Caco-2 (cell line): ENCODE measurements at regions not wholly inside any gene's neighbourhood (a gene's known extent, or its start where the extent isn't known, plus 50 kb on each side); places are given as distances from the start of the nearest gene placed in this dataset.

Experiments
- BruUV-seq: library from RNA; stranded (reverse); fragments of 400-500 nt; replicated peaks from 2 replicates; lab custom pipeline; 2021; lab: Mats Ljungman, UMichigan
- CTCF ChIA-PET: fragments of 300-600 bp; sonication (Branson Sonifier 250); formaldehyde crosslinking; loops from one replicate; lab custom pipeline; 2022; ENCODE audit warnings: antibody characterized with exemption; lab: Charles Lee
- POLR2A ChIA-PET: fragments of 300-600 bp; sonication (Branson Sonifier 250); formaldehyde crosslinking; loops from one replicate; lab custom pipeline; 2022; ENCODE audit warnings: antibody characterized with exemption; lab: Charles Lee
- DNase-seq, 2 experiments: peaks; one replicate each; pipeline versions ENCODE4 v3.0.0 to v3.0.0-alpha.2; 2020 to 2022
- H3K27me3 ChIP-seq: replicated peaks from 2 replicates; pipeline ENCODE4 v1.6.0; 2011; ENCODE audit warnings: low read length; ENCODE audit not compliant: control insufficient read depth, insufficient read depth
- H3K36me3 ChIP-seq: 2 replicates; pipeline ENCODE4 v1.5.1; 2011; ENCODE audit warnings: low read length; ENCODE audit not compliant: control insufficient read depth, insufficient read depth
- H3K4me1 ChIP-seq: fragments of 250-450 bp; sonication (Bioruptor Pico); 2 replicates; pipeline ENCODE4 v1.5.1; 2020; ENCODE audit warnings: mild to moderate bottlenecking
- H3K4me3 ChIP-seq: 2 replicates; pipeline ENCODE4 v1.5.1; 2011; ENCODE audit warnings: low read depth, mild to moderate bottlenecking, control low read depth, low read length
- H3K9me3 ChIP-seq: fragments of 250-450 bp; sonication (Bioruptor Pico); 2 replicates; pipeline ENCODE4 v1.5.1; 2020; ENCODE audit warnings: mild to moderate bottlenecking, moderate library complexity
- H3K27ac Mint-ChIP-seq: one replicate; pipeline ENCODE4 v1.8.0; 2022; ENCODE audit warnings: mixed read lengths; ENCODE audit not compliant: unreplicated experiment
- H3K27me3 Mint-ChIP-seq: one replicate; pipeline ENCODE4 v1.8.0; 2022; ENCODE audit warnings: mixed read lengths; ENCODE audit not compliant: insufficient read depth, unreplicated experiment
- H3K36me3 Mint-ChIP-seq: one replicate; pipeline ENCODE4 v1.8.0; 2022; ENCODE audit warnings: mild to moderate bottlenecking, mixed read lengths; ENCODE audit not compliant: insufficient read depth, unreplicated experiment
- H3K4me1 Mint-ChIP-seq: one replicate; pipeline ENCODE4 v1.8.0; 2022; ENCODE audit warnings: low read depth, mixed read lengths; ENCODE audit not compliant: unreplicated experiment
- H3K4me3 Mint-ChIP-seq: one replicate; pipeline ENCODE4 v1.8.0; 2022; ENCODE audit warnings: mild to moderate bottlenecking, moderate library complexity, mixed read lengths; ENCODE audit not compliant: unreplicated experiment
- H3K9me3 Mint-ChIP-seq: one replicate; pipeline ENCODE4 v1.8.0; 2022; ENCODE audit warnings: mixed read lengths; ENCODE audit not compliant: unreplicated experiment
- CTCF ChIP-seq, 2 experiments: fragments of 200-600 bp in 1 of 2; IDR thresholded peaks; 1 replicate in 1 of 2; 2 replicates in 1 of 2; pipeline versions ENCODE4 v1.5.1 to v1.8.0; 2011 to 2022; ENCODE audit warnings: antibody characterized with exemption in 1 of 2, control low read depth in 1 of 2, inconsistent platforms in 1 of 2, low read depth in 1 of 2, low read length in 1 of 2, mild to moderate bottlenecking in 1 of 2, moderate library complexity in 1 of 2; ENCODE audit not compliant: insufficient read depth in 1 of 2, severe bottlenecking in 1 of 2, unreplicated experiment in 1 of 2
- intact Hi-C: fragments of 100-400 bp; cut with micrococcal nuclease; formaldehyde crosslinking; loops from one replicate; pipeline ENCODE4 v1.10.0; 2022; ENCODE audit not compliant: unreplicated experiment

GRCh38 chr13:87042946-87043345, 628.2 kb upstream of the SLITRK5 start:
- ChIA-PET POLR2A (no interaction called here), CTCF (no interaction called here)
- Histone ChIP-seq H3K9me3 (no peaks in the 10 kb centered on the region), H3K4me1 (no peaks in the 10 kb centered on the region), H3K4me3 (no peak overlapping the region), H3K27me3 (no peaks in the 10 kb centered on the region), H3K36me3 (no peaks in the 10 kb centered on the region)
- no peak for TF ChIP-seq CTCF (IDR thresholded peaks at IDR 0.05; ENCODE audit: insufficient read depth in 1 of 2, low read depth in 1 of 2, low read length in 1 of 2, severe bottlenecking in 1 of 2, unreplicated experiment in 1 of 2)
- no TSS peak for BruUV-seq
- no peaks in the 10 kb centered on the region for H3K27me3 Mint-ChIP-seq
- no peaks in the 10 kb centered on the region for H3K9me3 Mint-ChIP-seq
- no peaks in the 10 kb centered on the region for H3K36me3 Mint-ChIP-seq
- intact Hi-C loops: no loop called here
- DNase-seq: no peak
- no peak overlapping the region for H3K4me3 Mint-ChIP-seq
- H3K4me1 Mint-ChIP-seq: no peaks in the 10 kb centered on the region
- H3K27ac Mint-ChIP-seq: no peak overlapping the region

- Mint-ChIP-seq H3K27me3 (no peaks in the 10 kb centered on the region), H3K9me3 (no peaks in the 10 kb centered on the region), H3K27ac (no peak overlapping the region), H3K36me3 (no peaks in the 10 kb centered on the region), H3K4me3 (no peak overlapping the region), H3K4me1 (no peaks in the 10 kb centered on the region)
- no TSS peak for BruUV-seq
- POLR2A ChIA-PET: no interaction called here
- Histone ChIP-seq H3K4me1 (no peaks in the 10 kb centered on the region), H3K9me3 (no peaks in the 10 kb centered on the region), H3K36me3 (no peaks in the 10 kb centered on the region), H3K4me3 (no peak overlapping the region), H3K27me3 (no peaks in the 10 kb centered on the region)
- no peak for TF ChIP-seq CTCF (IDR thresholded peaks at IDR 0.05; ENCODE audit: insufficient read depth in 1 of 2, low read depth in 1 of 2, low read length in 1 of 2, severe bottlenecking in 1 of 2, unreplicated experiment in 1 of 2)
- intact Hi-C loops: no loop called here
- no peak for DNase-seq
- CTCF ChIA-PET: no interaction called here
Observed at GRCh38 chr13:87052731-87053130, 618.4 kb upstream of the SLITRK5 start.

DNA sequence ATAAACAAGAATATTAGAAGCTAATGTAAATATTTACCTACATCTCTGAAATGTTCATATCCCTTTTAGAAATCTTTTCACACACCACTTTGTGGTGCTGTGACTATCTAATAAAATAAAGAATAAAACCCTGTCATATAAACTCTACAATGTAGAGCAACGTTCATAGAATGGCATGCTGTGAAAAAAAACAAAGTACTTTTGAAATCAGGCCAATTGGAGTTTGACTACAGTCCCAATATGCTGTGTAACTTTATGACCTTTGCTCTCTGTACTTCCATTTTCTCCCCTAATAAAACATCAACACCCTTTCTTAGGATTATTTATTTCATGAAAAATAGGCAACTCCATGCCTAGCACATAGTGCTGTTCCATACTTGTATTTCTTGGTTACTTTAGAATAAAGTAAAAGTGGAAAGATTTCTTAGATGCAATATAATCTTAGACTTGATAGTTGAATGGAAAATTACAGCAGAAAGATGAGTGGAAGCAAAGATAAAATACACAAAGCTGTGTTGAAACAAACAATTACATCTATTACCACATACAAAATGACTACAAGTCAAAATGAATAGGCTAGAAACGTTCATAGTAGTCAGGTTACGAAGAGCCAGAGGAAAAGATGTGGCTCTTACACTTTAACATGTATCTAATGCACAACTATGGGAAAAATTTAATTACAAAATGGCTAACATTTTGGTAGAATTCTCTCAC, 613.2 kb upstream of the SLITRK5 start:
- no peaks in the 10 kb centered on the region for H3K4me1 Mint-ChIP-seq
- no TSS peak for BruUV-seq
- H3K27ac Mint-ChIP-seq: no peak overlapping the region
- peaks cover 3% of the 10 kb centered on the region for H3K27me3 Mint-ChIP-seq
- no peaks in the 10 kb centered on the region for H3K4me1 ChIP-seq
- H3K27me3 ChIP-seq: no peaks in the 10 kb centered on the region
- intact Hi-C loops: no loop called here
- no peaks in the 10 kb centered on the region for H3K9me3 Mint-ChIP-seq
- no peaks in the 10 kb centered on the region for H3K36me3 ChIP-seq
- no peak for TF ChIP-seq CTCF (IDR thresholded peaks at IDR 0.05; ENCODE audit: insufficient read depth in 1 of 2, low read depth in 1 of 2, low read length in 1 of 2, severe bottlenecking in 1 of 2, unreplicated experiment in 1 of 2)
- no peaks in the 10 kb centered on the region for H3K9me3 ChIP-seq
- no peak overlapping the region for H3K4me3 Mint-ChIP-seq
- ChIA-PET POLR2A (no interaction called here), CTCF (no interaction called here)
- H3K4me3 ChIP-seq: no peak overlapping the region
- no peak for DNase-seq
- H3K36me3 Mint-ChIP-seq: no peaks in the 10 kb centered on the region
